ENCODE measurements at regions not wholly inside any gene's neighbourhood (a gene's known extent, or its start where the extent isn't known, plus 50 kb on each side); places are given as distances from the start of the nearest gene placed in this dataset.

GRCh38 chr13:68976287-68976686, 1131.3 kb upstream of the ATXN8OS start:
- no peak for TF ChIP-seq YY1 (IDR thresholded peaks at IDR 0.05; ENCODE audit: insufficient read depth, insufficient read length)
- TF ChIP-seq SUZ12 (IDR thresholded peaks at IDR 0.05; ENCODE audit: extremely low read depth, insufficient read depth, insufficient read length): no peak
- no peak for TF ChIP-seq ZNF274 (IDR thresholded peaks at IDR 0.05; ENCODE audit: low read depth, low read length)
